ENCODE measurements at regions not wholly inside any gene's neighbourhood (a gene's known extent, or its start where the extent isn't known, plus 50 kb on each side); places are given as distances from the start of the nearest gene placed in this dataset.

GRCh38 chr15:91541286-91541685, 312.2 kb upstream of the SLCO3A1 start:
- H3K4me3 ChIP-seq (ENCODE audit: insufficient read depth, low read length, poor library complexity, severe bottlenecking) = no peak overlapping the region
- no peaks in the 10 kb centered on the region for H3K79me2 ChIP-seq (ENCODE audit: insufficient read depth, low read length)
- H3K36me3 ChIP-seq (ENCODE audit: low read length) = no peaks in the 10 kb centered on the region
- TF ChIP-seq, protein P1, sequence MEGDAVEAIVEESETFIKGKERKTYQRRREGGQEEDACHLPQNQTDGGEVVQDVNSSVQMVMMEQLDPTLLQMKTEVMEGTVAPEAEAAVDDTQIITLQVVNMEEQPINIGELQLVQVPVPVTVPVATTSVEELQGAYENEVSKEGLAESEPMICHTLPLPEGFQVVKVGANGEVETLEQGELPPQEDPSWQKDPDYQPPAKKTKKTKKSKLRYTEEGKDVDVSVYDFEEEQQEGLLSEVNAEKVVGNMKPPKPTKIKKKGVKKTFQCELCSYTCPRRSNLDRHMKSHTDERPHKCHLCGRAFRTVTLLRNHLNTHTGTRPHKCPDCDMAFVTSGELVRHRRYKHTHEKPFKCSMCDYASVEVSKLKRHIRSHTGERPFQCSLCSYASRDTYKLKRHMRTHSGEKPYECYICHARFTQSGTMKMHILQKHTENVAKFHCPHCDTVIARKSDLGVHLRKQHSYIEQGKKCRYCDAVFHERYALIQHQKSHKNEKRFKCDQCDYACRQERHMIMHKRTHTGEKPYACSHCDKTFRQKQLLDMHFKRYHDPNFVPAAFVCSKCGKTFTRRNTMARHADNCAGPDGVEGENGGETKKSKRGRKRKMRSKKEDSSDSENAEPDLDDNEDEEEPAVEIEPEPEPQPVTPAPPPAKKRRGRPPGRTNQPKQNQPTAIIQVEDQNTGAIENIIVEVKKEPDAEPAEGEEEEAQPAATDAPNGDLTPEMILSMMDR (IDR thresholded peaks at IDR 0.05; ENCODE audit: insufficient read depth, low read length, poor library complexity, severe bottlenecking) = no peak
- no peak for TF ChIP-seq EZH2phosphoT487 (conservative IDR thresholded peaks at IDR 0.05; ENCODE audit: low read length)
- no peak overlapping the region for H2AFZ ChIP-seq (ENCODE audit: low read depth, low read length, severe bottlenecking)
- H3K27ac ChIP-seq (ENCODE audit: low read depth, low read length) = no peak overlapping the region
- no peaks in the 10 kb centered on the region for H4K20me1 ChIP-seq (ENCODE audit: low read depth, low read length)
- no peak overlapping the region for H3K4me2 ChIP-seq (ENCODE audit: low read depth, low read length, poor library complexity, severe bottlenecking)
- H3F3A ChIP-seq (ENCODE audit: insufficient read depth) = no peaks in the 10 kb centered on the region
- no peaks in the 10 kb centered on the region for H3K27me3 ChIP-seq (ENCODE audit: low read length)
- H3K9me3 ChIP-seq (ENCODE audit: insufficient read depth, low read length) = no peaks in the 10 kb centered on the region
- H3K9me2 ChIP-seq (replicated peaks; ENCODE audit: insufficient read depth, low read length) = no peaks in the 10 kb centered on the region
- no peak overlapping the region for H3K9ac ChIP-seq (ENCODE audit: low read length)

DNA sequence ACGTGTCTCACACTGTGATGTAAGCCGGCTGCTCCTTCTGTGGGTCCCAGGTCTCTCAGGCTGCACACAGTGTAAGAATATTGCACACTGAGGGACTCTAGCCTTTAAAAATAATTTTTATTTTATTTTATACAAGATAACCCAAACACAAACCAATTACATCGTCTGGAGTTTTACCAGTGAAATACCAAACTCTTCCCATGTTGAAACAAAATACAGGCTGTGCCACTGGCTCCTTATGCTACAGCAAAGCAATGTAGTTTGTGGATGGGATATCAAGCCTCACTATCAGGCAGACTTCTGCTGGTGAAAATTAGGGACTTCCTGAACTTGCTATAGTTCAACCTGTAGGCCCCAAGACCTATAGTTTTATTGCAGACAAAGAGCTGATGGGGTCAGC, 311.3 kb upstream of the SLCO3A1 start:
- no peak overlapping the region for H3K4me3 ChIP-seq (ENCODE audit: insufficient read depth, low read length, poor library complexity, severe bottlenecking)

GRCh38 chr15:91547356-91547755, 306.2 kb upstream of the SLCO3A1 start:
- Histone ChIP-seq H3F3A (ENCODE audit: insufficient read depth) (no peaks in the 10 kb centered on the region), H3K9me3 (ENCODE audit: insufficient read depth, low read length) (no peaks in the 10 kb centered on the region), H3K27me3 (ENCODE audit: low read length) (no peaks in the 10 kb centered on the region), H2AFZ (ENCODE audit: low read depth, low read length, severe bottlenecking) (no peak overlapping the region), H3K9me2 (replicated peaks; ENCODE audit: insufficient read depth, low read length) (no peaks in the 10 kb centered on the region), H3K27ac (ENCODE audit: low read depth, low read length) (no peak overlapping the region), H3K4me3 (ENCODE audit: insufficient read depth, low read length, poor library complexity, severe bottlenecking) (no peak overlapping the region), H3K4me2 (ENCODE audit: low read depth, low read length, poor library complexity, severe bottlenecking) (no peak overlapping the region), H3K79me2 (ENCODE audit: insufficient read depth, low read length) (no peaks in the 10 kb centered on the region), H3K36me3 (ENCODE audit: low read length) (no peaks in the 10 kb centered on the region), H3K9ac (ENCODE audit: low read length) (no peak overlapping the region), H4K20me1 (ENCODE audit: low read depth, low read length) (no peaks in the 10 kb centered on the region)
- no peak for TF ChIP-seq EZH2phosphoT487 (conservative IDR thresholded peaks at IDR 0.05; ENCODE audit: low read length)
- TF ChIP-seq, protein P1 (IDR thresholded peaks at IDR 0.05; ENCODE audit: insufficient read depth, low read length, poor library complexity, severe bottlenecking) = no peak

More for the DNA sequence above, 311.3 kb upstream of the SLCO3A1 start:
- no peak overlapping the region for H2AFZ ChIP-seq (ENCODE audit: low read depth, low read length, severe bottlenecking)
- no peak overlapping the region for H3K9ac ChIP-seq (ENCODE audit: low read length)
- H3K27me3 ChIP-seq (ENCODE audit: low read length) = no peaks in the 10 kb centered on the region
- no peaks in the 10 kb centered on the region for H3K79me2 ChIP-seq (ENCODE audit: insufficient read depth, low read length)
- no peaks in the 10 kb centered on the region for H3F3A ChIP-seq (ENCODE audit: insufficient read depth)
- H3K9me2 ChIP-seq (replicated peaks; ENCODE audit: insufficient read depth, low read length) = no peaks in the 10 kb centered on the region
- H3K4me2 ChIP-seq (ENCODE audit: low read depth, low read length, poor library complexity, severe bottlenecking) = no peak overlapping the region
- no peaks in the 10 kb centered on the region for H4K20me1 ChIP-seq (ENCODE audit: low read depth, low read length)
- no peak overlapping the region for H3K27ac ChIP-seq (ENCODE audit: low read depth, low read length)
- H3K36me3 ChIP-seq (ENCODE audit: low read length) = no peaks in the 10 kb centered on the region
- TF ChIP-seq, protein P1 (IDR thresholded peaks at IDR 0.05; ENCODE audit: insufficient read depth, low read length, poor library complexity, severe bottlenecking) = no peak
- TF ChIP-seq EZH2phosphoT487 (conservative IDR thresholded peaks at IDR 0.05; ENCODE audit: low read length) = no peak
- no peaks in the 10 kb centered on the region for H3K9me3 ChIP-seq (ENCODE audit: insufficient read depth, low read length)

Data from SU-DHL-6 (cell line).